Renal cortex interstitium (tissue), 11 donors: ENCODE measurements at regions not wholly inside any gene's neighbourhood (a gene's known extent, or its start where the extent isn't known, plus 50 kb on each side); places are given as distances from the start of the nearest gene placed in this dataset.
"Not testable (repeated sequence)": the region's sequence is repeated elsewhere in the genome, so short reads cannot be mapped to it uniquely, and the experiment has no call there.

ENCODE experiments used
- DNase-seq, 11 donors: peaks; one replicate each; pipeline ENCODE4 v3.0.0-alpha.2; 2013; ENCODE audit warnings: low read depth in 9 of 11, low spot score in 4 of 11; ENCODE audit errors: extremely low read depth in 1 of 11

DNA sequence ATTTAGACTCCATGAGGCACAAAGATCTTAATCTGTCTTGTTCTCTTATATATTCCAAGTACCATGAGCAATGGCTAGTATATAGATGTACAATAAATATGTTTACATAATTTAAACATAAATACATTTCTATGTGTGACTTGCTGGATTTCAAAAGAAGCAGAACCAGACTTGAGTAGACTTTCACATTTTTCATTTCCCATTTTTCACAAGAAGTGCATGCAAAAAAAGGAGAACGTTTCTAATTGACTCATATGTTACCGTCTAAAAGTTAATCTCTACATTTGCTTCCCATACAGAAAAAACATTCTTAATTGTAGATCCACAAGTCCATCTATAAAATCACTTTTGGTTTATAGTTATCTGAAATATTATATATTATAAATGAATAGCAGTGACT lies 256.5 kb upstream of the USP15 start:
- no peak for DNase-seq

DNA sequence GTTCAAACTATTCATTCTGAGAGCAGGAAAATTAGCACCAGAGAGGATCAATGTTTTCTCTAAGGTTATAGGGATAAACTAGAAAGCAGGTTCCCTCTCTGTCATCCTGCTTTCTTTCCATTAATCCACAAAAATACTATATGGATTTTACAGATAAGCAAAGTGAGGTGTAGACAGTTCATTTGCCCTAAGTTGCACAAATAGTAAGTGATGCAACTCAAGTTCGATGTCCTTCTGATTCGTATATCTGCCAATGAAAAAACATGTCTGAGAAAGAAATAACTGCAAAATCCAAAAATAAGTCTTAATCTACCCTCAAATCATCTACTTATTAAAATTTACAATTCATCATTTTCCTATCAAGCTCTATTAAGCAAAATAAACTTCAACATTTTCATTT lies 254.6 kb upstream of the USP15 start:
- DNase-seq, result no peak

DNA sequence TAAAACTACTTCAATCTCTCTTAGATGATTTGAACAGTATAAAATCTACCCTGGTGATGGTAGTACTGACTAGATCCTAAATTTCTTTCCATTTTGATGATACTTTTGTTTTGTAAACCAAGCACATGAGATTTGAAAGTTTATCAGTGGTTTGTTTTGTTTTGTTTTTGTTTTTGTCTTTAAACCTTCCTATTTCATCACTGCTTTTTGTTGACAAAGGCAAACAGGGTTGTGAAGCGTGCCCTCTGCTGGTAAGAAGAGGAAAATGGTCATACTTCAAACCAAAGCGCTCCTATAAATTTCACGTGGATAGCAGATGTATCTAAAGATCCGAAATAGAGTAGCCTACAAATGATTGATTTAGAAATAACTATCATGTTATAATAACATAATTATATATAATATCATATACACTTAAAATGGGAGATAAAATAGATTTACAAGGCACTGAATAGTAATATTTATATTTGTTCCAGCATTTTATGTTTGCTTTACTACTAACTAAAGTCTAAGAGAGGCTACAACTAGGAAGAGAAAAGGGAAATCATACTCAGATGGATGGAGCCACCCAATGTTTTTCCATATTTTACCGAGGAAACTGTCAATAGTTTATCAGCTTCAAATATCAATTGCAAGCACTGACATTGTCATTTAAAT lies 254.0 kb upstream of the USP15 start:
- peak in 7 of 11 donors; percentile 4 to 22 (median 12) for DNase-seq

DNA sequence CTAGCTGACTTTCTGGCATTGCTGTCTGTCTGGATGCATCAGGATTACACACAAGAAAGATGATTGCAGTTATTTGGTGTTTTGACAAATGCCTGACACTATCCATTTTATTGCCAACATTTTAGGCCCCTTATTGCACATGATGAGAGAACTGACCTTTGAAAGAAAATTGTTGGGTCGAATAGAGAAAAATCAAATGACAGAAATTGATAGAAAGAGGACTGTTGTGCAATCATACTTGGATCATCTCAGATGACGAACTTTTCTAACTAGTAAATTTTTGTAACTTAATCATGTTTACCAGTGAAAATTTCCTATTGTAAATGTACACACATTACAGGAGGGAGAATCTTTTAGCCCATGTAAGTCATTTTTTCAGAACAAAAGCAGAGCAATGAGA lies 251.5 kb upstream of the USP15 start:
- no peak for DNase-seq

DNA sequence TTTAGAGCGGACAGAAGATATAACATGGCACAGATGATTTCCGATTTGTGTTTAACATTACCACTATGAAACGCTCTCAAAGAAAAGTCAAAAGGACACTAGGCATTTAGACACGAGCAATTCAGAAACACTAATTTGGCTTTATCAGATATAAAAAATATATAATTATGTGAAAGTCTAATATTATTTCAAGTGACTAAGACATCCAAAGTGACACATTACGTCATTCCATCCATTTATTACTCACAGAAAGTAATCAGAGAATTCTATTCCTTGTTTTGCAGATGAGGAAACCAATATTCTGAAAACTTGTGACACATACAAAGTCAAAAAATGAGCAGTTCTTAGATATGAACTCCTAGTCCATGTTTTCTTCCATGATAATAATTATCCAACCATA lies 250.8 kb upstream of the USP15 start:
- DNase-seq, result no peak

DNA sequence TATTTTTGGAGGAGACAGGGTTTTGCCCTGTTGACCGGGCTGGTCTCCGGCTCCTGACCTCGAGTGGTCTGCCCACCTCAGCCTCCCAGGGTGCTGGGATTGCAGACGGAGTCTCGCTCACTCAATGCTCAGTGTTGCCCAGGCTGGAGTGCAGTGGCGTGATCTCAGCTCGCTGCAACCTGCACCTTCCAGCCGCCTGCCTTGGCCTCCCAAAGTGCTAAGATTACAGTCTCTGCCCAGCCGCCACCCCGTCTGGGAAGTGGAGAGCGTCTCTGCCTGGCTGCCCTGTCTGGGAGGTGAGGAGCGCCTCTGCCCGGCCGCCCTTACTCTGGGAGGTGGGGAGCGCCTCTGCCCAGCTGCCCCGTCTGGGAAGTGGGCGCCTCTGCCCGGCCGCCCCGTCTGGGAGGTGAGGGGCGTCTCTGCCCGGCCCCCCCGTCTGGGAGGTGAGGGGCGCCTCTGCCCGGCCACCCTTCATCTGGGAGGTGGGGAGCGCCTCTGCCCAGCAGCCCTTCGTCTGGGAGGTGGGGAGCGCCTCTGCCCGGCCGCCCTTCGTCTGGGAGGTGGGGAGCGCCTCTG lies 249.8 kb upstream of the USP15 start:
- not testable (repeated sequence) for DNase-seq

DNA sequence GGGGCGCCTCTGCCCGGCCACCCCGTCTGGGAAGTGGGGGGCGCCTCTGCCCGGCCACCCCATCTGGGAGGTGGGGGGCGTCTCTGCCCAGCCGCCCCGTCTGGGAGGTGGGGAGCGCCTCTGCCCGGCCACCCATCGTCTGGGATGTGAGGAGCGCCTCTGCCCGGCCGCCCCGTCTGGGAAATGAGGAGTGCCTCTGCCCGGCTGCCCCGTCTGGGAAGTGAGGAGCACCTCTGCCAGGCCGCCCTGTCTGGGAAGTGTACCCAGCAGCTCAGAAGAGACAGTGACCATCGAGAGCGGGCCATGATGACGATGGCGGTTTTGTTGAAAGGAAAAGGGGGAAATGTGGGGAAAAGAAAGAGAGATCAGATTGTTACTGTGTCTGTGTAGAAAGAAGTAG lies 249.2 kb upstream of the USP15 start:
- DNase-seq, result not testable (repeated sequence)

DNA sequence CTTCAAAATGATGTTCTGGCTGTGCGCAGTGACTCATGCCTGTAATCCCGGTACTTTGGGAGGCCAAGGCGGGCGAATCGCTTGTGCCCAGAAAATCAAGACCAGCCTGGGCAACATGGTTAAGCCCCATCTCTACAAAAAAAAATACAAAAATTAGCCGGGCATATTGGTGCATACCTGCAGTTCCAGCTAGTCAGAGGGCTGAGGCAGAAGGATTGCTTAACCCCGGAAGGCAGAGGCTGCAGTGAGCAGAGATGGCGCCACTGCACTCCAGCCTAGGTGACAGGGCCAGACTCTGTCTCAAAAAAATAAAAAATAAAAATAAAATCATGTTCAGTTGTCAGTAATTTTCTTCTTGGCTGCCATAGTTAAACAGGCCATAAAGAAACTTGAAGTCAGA lies 245.9 kb upstream of the USP15 start:
- no peak for DNase-seq

DNA sequence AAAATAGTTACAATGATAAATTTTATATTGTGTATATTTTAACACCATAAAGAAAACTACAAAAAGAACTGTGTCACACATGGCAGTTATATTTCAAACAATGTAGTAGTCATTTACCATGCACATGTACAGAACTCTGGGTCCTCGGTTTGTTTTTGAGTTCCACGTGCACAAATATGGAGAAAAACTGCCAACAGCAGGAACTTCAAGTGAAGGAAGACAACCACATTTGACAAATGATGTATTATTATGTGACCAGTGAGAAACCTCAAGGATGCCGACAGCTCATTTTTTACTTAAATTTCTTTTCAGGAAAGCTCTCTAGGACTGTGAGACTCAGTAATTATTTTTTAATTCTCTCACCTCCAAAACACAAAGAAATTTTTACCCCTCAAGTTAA lies 244.2 kb upstream of the USP15 start:
- DNase-seq, result no peak

DNA sequence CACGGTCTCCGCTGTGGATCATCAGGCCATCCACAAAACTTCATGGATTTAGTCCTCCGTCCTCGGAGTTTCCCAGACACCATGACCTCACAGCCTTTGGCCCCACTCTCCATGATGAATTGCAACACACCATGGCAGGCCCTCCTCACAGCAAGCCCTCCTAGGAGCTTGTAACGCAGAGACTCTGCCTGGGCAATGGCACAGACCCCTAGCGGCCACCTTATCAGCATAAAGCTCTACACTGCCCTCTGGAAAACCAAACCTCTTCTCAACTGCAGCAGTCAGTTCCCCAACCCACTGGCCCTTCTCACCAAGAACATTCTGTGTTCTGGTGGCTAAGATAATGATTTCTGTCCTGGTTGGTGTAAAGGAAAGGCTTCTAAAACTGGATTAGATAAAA lies 238.4 kb upstream of the USP15 start:
- DNase-seq, result no peak

DNA sequence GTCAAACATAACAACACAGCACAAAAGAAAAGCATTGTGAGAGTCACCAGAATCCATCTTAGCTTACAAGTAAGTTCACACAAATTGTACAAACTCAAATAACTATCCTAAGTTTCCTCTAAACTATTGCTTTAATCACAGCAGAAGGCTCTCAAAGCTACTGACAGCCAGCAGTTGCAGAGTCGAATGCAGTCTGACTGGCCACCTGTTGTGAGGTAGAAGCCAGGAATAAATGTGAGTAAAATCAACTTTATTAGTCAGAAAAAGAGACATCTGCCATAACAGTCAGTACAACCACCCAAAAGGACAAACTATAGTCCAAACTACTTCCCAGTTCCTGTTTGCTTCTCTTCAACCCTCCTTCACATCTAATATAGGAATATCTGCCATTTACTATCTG lies 231.7 kb upstream of the USP15 start:
- DNase-seq, result no peak

DNA sequence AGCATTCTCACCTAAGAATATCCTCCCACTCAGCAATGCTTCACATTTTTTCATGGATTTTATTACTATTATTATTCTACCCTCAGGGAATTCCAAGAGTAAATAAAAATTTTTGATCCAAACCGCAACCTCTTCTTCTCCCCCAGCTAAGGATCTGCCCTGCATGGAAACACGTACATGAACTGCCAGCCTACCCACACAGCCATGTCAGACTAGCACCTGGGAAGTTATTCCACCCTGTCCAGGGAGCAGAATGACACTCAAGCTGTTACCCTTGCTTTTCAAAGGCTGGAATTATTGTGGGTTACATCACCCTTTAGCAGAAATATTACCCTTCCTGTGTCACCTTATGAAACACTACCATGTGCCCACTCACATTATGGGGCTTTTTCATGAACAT lies 227.3 kb upstream of the USP15 start:
- DNase-seq, result no peak

DNA sequence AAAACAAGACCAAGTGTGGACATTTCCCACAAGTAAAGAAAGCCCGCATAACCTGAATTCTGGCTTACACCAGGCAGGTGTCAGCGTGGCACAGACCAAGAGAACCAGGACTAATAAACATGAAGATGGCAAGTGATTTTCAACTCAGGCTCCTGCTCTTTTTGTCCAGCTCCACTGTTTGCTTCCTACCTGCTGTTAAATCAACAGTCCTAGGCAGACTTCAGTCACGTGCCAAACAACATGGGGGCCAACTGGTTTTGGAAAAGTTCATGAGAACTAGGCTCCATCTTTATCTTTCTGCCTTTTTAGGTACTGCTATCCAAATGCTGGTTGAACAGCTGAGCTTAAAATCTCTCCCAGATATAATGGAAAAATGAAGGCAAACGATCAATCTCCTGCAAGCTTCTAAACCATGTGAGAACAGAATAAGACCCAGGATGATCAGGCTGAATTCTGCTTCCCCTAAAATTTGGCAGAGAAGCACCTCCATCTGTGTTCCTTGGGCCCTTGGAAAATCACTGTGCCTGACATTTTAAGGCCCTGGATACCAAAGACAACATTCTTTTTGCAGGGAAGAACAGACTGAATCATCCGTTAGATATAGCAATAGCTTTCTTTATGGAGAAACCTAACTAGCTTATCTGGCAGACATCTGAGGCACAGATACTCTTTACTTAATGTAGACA lies 215.6 kb upstream of the USP15 start:
- DNase-seq, result no peak

DNA sequence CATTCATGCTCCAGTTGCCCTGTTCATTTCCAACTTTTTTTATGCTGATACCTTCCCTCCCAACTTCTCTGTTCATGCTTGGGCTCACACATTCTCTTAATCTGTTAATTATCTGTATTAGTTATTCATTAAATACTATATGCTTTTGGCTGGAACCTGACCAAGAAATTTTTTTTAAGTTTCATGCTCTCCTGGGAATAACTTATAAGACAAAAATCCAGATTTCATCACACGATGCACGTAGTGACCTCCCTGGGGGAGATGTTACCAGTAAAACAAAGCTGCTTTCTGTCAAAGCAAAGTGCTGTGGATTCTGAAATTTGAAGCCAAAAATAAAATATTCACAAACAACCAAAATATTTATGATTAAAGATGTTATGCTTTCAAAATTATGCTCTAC lies 215.0 kb upstream of the USP15 start:
- DNase-seq, result no peak

DNA sequence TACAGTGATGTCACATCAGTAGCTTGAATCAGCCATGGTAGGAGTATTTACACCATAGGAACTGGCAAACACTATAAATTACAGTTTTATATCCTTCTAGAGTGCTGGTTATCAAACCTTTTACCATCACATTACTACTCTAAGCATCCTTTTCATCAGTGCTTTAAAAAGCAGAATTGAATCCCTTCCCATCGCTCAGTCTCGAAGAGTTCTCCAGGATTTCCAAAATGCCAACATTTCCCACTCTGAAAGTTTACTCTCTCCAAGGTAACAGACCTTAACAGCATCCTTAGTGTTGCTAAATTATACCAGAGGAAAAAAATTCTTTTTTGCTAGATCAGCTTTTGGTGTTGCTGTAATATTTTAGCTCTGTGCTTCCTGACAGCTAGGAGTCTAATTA lies 209.4 kb upstream of the USP15 start:
- DNase-seq, result no peak

DNA sequence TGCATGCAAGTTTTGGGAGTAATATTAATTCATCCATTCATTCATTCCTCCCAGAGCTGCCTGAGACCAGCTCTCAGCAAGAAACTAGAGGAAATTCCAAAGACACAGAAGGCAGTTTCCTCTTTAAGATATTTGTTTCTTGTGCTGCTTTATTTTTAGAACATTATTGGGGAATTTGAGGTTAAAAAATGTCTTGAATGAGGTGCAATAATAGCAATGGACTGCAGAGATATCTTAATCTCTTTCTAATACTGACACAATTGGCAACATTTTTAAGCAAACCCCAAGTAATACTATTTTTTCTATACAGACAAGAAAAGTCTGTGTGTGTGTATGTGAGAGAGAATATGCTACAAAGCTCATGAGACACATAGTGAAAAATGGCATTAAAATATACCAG lies 190.2 kb upstream of the USP15 start:
- no peak for DNase-seq

DNA sequence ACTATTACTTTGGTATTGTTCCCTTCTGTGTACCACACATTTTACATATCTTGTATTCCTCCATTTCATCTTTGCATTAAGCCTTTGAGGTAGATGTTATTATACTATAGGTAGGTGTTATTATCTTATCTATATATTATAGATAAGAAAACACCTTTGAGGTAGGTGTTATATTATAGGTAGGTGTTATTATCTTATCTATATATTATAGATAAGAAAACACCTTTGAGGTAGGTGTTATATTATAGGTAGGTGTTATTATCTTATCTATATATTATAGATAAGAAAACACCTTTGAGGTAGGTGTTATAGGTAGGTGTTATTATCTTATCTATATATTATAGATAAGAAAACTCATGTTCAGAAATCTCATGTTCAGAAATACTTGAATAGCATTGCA lies 187.0 kb upstream of the USP15 start:
- DNase-seq, result not testable (repeated sequence)

DNA sequence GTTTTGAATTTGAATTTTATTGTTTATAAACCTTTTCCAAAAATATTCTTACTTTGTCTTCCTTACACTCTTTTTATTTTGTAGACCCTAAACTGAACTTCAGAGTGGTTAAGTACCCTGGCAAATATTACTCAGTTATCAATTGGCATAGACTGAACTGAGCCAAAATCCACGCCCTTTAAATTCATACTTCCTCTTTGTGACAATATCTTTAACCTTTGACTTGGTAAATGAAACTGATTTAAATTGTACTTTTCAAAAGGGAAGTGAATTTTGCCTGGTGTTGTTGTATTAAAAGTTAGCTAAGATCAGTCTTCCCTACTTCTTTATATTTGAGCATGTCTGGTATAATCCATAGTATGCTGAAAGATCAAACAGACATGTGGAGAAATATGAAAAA lies 184.3 kb upstream of the USP15 start:
- no peak for DNase-seq

DNA sequence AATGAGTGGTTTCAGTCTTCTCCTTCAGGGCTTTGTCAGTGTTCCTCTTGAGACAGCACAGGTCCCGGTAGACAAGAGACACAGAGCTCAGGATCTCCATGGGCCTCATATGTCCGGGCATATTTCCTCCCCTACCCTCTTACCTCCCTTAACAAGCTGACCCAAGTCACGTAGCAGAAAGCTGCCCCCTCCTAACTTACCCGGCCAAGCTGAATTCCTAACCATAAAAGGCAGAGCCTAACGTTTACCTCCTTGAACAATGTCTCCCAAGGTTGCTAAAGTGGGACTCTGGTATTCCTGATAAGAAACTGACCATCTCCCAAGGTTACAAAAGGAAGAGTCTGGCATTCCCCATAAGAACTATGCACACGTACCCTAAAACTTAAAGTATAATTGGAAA lies 182.2 kb upstream of the USP15 start:
- no peak for DNase-seq

DNA sequence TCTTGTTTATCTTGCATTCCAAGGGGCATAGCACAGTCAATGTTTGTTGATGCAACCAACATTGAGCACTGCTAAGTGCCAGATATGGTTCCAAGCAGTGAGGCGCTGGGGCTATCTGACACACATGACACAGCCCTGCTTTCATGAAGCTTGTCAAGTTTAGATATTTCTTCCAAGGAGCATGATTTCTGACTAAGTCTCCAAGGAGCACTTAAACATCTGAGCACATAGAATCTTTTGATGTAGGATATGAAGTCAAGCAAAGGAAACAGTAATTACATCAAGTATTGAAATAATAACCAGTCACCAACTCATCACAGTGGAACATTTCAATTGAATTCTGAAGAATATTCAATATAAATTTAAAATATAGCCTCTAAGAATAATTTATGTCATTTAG lies 177.8 kb upstream of the USP15 start:
- DNase-seq, result no peak

DNA sequence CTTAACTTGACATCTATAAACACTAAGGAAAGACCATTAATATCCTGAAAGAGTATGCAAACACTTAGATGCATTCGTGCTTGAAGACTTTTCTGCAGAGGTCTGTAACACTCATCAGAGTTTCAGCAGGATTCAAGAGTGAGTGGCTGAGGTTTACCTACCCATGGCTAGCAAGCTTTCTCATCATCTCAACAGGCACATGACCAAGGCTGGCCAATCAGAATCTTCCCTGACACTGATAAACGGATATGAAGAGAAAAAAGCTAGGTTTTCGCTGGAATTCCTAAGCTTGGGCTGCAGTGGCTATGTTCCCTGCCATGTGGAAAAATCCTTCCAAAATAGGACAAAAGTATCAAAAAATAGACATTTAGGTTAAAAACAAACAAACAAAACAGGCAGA lies 162.1 kb upstream of the USP15 start:
- DNase-seq, result peak in 6 of 11 donors; percentile 3 to 26 (median 10)
